NCI-H510A treated with DMSO at 0.1 percent for 48 hours (cell line): ENCODE measurements at regions not wholly inside any gene's neighbourhood (a gene's known extent, or its start where the extent isn't known, plus 50 kb on each side); places are given as distances from the start of the nearest gene placed in this dataset.
"Not testable (repeated sequence)": the region's sequence is repeated elsewhere in the genome, so short reads cannot be mapped to it uniquely, and the experiment has no call there.

ENCODE experiments used
- DNase-seq: peaks from one replicate; lab custom pipeline; 2025; lab: John Stamatoyannopoulos, UW

DNA sequence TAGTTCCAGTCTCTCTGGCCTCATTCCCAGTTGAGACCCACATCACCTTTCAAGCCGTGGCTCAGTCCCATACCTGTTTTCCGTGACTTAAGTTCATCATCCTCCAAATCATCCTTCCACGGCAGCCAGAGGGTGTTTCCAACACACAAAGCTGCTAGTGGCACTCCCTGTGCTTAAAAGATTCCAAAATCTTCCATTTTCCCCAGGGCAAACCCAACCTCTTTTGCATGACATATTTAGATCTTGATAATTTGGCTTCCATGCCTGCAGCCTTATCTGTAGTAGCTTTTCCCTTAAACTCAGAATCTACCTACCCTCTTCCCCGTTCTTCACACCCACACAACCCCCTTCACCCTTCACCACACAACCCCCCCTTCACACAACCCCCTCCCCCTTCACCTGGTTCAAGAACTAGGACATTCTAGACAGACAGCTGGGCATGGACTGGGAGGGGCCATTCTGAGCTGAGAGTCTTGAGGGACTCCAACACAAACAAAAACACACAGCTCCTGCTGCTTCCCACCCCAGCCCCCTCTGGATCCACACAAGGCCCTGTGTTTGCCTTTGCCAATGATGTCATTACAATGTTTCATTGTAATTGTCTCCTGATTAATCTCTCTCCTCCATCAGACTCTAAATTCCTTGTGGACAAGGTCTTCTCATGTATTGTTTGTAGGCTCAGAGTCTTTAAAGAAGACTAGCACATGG lies 268.2 kb downstream of the SH3GL2 start:
- DNase-seq = no peak

DNA sequence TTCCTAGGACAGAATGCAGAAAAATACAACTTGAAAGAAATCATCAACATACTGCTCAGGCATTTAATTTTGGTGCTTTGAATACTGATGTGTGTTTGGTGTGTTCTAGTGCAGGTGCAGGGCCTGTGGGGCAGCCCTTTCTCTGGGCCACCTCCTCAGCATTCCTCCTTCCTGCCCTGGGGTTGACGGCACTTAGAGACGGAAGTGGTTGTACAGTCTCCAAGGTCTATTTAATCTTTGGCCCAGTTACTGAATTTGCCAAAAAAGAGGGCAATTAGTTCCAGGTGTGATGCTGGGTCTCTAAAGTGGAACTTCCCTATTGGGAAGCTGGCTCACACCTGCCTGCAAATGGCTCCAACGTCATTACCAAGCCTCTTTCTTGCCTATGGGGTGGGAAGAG lies 269.0 kb downstream of the SH3GL2 start:
- no peak for DNase-seq

DNA sequence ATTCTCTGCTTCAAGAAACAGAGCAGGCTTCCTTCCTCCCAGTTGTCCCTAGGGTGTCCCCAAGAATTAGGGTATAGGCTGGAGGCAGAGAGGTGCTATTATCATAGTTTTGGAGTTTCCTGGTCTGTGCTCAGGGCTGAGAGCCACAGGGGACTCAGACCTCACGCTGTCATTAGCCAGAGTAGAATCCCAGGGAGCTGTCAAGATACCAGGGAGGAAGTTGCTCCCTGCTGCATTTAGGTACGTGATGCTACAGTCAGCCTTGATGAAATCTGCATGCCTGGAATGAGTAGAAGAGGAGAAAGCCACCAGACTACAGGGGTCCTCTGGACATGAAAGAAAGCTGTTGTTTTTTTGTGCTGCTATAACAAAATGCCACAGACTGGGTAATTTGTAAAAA lies 273.2 kb downstream of the SH3GL2 start:
- no peak for DNase-seq

DNA sequence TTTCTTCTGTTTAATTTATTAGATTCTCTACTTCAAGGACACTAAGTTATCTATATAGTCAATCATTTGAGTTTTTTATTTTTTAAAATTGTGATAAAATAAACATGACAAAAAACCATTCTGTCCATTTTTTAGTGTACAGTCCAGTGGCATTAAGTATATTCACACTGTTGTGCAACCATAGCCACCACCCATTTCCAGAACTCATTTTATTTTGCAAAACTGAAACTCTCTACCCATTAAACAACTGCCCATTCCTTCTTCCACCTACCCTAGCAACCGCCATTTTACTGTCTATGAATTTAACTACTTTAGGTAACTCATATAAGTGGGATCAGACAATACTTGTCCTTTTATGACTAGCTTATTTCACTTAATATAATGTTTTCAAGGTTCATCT lies 275.6 kb downstream of the SH3GL2 start:
- DNase-seq = no peak

DNA sequence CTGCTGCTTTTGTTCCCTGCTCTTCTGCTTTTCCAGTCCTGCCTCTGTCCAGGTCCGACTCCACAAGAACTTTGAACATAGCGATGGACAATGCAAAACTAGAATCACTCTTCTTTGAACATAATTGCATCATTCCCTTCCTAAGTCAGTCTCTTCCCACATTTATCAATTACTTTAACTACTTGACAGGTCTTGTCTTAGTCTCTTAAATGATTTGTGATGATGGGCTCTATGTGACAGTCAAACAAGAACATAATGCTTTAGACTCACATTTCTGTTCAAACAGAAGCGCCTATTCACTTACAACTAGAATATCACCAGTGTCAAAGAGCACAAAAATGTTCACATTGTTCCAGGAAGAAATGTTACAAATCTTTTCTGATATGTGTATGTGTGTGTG lies 278.1 kb downstream of the SH3GL2 start:
- DNase-seq = no peak

DNA sequence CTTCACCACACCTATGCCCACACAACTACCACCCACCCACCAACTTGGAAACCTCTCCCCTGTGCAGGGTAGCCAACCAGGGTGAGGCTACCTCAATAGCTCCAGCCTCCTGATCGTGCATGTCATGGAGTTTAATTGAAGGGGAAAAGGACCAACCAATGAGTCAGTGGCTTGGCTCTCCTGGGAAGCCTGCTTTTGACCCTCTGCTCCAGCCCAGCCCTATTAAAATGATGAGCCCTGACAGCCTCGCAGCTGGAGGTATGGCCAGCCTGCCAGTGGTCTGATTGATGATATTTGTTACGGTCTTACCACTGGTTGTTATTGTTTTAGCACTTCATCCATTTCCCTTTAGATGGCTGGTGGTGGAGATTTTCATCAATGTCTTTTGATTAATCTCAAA lies 280.4 kb downstream of the SH3GL2 start:
- no peak for DNase-seq

DNA sequence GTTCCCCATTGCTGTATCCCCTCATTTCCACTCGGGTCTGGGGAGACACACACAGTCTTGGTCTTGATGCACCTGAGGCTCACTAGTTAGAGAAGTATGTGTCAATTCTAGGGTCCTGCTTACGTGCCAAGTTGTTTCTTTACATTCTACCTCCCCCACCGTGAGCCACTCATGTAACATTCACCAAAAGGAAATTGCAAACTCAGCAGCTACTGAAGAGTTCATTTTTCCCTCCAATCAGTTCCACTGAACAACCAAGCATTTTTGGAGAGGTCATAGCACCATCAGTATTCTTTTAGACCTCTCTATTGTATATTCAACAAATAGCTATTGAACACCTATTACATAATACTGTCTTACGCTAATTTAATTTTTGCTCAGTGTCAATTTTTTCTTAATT lies 281.1 kb downstream of the SH3GL2 start:
- no peak for DNase-seq

DNA sequence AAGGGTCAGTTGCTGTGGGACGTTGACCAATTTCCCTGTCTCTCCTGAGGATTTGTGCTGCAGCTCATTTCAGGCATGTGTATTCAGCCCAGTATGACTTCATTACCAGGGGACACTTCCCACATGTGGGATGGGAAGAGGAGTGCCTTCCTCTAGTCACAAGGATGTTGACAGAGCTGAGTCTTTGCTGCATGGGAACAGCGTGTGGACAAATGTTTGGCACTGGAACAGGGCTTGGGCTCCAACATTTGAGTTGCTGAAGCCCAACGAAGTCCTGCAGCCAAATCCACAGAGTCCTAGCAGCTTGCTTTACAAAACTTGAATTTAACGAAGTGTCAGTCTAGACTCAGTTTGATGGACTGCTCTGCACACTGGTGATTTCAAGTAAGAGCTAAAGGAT lies 283.2 kb downstream of the SH3GL2 start:
- DNase-seq = no peak

DNA sequence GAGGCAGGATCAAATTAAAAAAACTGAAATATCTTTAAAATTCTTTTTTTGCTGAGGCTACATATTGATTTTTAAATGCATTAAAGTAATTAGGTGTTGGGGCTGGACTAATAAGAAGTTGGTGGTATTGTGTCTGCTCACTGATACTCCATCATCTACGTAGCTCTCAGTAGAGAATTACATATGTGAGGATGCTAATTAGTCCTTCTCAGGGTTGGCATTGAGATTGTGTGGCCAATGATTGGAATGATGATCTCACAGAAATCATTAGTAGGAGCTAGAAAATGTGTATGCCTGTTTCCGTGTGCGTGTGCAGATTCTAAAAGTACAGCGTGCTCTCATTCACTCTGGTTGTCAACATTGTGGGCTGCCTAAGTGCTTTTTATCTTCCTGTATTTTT lies 283.8 kb downstream of the SH3GL2 start:
- DNase-seq = no peak

DNA sequence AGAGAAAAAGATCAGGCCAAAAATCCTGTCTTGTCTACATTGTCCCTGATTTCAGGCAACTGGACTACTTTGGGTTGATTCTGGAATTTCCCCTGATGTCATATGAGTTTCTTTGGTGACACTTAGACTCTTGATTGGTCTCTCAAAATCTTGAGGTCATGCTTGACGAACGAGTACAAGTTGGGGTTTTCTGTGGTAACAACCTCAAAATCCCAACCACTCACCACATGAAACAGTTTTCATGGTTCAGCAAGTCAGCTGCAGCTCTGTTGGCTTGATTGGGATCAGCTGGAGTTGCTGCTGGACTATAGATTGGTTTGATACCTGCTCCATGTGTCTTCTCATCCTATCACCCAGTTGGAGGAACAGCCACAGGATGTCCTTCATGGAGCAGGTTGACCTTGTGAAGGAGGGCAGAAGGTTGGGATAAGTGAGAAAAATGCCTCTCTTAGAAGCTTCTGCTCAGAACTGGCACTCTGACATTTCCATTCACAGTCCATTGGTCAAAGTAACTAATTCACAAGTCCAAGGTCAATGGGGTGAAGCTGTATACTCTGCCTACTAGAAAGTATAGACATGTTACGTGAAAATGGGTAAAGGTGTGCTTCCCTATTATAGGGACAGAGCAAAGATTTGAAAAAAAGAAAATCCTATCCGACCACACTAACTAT lies 284.5 kb downstream of the SH3GL2 start:
- DNase-seq = no peak

DNA sequence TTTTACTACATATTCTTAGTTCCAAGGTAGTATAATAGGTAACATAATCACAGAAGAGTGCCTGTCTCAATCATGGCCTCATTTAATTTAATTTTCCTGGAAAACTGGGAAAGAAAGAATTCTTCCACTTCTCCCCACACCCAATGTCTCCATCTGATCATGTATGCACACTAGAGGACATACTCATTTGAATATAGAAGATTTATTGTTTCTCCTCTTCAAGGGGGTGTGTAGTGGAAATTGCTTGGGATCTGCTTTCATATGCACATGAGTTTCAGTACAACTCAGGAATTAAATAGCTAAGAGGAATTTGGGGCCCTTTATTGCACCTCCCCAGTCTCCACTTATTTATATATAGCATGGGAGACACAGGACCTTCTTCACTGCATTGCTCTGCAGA lies 285.1 kb downstream of the SH3GL2 start:
- DNase-seq = no peak

DNA sequence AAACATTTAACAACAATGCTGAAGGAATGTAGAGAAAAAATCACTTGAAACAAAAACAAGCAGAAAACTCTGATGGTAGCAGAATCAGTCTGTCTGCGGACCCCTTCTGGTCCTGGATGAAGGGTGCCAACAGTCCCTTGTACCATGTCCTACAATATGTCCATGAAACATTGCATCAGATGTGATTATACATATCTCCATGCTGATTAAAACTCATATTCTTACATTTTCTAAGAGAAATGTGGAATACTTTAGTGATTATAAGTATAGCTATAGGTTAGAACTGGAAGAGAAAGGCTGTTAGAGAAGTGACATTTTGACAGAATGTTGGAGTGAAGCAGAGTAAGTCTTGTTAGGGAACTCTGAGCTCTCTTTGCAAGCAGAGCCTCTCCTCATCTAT lies 286.1 kb downstream of the SH3GL2 start:
- DNase-seq = no peak

DNA sequence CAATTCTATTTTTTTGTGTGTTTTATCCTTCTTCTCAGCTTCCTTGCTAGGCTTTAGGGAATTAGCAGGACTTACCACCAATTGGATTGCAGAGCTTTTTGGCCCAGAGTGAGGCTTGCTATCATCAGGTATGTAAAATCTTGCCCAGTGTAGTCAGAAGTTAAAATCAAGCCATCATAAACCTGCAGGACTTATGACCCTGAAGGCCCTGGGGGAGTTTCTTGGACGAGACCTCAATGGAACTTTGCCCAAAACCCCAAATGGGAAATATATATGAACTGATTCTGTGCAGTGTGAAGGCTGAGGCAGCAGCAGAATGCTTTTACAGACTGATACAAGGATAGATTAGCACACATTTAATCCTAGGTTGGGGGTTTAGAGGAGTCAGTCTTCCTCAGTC lies 287.0 kb downstream of the SH3GL2 start:
- DNase-seq = no peak

DNA sequence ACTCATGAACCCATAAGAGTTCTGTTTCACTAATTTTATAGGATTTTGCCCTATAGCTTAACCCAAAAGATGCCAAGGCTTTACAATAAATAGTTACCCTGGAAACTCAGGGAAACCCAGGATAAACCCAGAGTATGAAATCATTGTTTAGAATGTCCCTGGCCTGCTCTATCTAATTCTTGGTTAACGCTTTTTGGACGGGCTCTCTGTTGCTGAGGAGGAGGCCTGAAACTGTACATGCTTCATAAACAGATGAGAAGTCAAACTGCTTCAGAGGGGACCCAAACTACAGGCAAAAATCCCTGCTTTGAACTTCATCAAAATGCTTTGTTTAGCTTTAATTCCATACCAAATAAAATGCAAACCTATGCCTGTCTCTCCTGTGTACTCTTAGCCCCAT lies 291.9 kb downstream of the SH3GL2 start:
- no peak for DNase-seq

DNA sequence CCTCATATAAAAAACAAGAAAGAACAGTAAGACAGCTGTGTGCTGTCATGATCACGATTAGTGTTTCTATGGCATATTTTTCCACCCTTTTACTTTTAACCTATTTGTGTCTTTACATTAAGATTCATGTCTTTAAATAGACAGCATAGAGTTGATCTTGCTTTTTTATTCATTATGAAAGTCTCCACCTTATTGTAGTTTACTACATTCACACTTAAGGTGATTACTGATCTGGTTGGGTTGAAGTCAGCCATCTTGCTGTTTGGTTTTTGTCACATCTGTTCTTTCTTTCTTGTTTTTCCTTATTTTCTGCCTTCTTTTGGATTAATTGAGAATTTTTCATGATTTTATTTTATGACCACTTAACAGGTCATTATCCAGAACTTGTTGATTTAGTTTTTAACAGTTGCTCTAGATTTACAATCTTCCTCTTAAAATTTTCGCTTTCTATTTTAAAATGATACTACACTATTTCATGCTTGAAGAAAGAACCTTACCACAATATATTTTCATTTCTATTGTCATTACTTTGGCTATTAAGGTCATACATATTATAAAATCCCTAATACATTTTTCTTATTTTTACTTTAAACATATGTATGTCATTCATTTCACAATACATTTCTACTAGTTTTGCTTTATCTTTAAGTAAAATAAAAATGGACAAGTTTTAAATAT lies 292.5 kb downstream of the SH3GL2 start:
- DNase-seq = no peak

DNA sequence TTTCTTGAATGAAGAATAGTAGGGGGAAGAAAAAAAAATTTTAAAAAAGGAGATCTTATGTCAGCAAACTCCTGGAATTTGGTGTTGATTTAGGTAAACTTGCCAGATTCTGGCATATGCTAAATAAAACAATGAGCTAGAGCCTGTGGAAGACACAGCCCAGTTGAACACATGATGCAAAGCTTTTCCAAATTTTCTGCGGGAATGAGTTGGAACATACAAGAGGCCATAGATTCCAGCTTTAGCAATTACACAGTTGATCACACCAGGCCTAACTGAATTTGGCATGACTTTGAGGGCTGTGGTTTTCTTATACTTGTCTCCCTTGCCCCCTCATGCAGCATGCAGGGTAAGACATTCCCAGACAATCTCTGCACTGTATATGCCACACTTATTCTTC lies 297.0 kb downstream of the SH3GL2 start:
- no peak for DNase-seq

DNA sequence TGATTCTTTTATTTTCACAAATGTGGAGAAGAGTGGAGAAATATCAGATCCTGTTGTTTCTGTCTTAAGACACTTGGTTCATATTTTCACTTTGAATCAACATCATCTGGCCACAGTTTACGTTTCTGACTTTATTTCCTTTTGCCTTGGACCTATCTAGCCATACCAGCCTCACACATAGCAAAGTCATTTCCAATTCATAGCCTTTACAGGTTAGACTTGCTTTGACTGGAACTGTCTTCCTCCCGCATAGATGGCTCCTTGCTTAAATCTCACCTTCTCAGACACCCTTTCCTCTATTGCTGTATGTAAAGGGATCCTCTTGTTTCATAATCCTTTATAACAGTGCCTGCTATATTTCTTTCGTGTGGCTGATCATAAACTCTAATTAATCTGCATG lies 297.8 kb downstream of the SH3GL2 start:
- no peak for DNase-seq

DNA sequence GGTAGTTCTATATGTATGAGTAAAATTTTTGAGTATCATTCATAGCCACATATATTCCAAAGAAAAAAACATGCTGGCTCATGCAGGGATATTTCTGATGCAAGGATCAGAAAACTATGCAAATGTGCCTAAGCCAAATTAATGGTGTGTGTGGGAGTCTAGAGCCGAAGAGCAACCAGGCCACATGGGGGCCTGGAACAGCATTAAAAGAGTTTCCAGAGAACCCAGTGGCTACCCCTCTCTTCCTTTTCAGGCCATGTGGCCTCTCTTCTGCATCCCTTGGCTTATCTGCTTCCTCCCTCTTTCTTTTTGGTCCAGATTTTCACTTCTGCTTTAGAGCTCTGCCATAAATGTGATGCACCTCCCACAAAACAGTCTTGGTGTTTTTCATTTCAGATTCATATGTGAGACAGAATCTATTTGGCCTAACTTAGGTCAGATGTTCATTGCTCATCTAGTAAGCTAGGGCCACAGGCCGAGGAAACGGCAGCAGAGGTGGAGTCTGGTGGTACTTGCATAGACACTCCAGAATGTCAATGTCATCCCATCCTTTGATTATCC lies 300.0 kb downstream of the SH3GL2 start:
- no peak for DNase-seq

DNA sequence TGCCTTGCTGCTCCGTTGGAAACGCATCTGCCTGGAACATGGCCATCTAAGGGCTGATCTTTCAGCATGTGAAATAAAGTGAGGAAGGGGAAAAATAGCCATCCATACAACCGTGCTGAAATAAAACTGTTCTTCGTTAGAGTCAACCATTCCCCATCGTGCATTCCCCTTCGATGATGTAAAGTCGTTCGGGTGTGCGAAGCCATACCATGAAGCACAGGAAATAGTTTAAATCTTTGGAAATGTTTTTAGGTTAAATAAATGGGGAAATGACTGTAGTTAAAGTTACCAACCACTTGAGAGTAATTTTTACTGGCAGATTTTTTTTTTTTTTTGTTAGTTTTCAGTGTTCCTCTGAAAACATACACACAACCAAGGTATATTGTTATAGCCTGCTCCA lies 302.5 kb downstream of the SH3GL2 start:
- no peak for DNase-seq

DNA sequence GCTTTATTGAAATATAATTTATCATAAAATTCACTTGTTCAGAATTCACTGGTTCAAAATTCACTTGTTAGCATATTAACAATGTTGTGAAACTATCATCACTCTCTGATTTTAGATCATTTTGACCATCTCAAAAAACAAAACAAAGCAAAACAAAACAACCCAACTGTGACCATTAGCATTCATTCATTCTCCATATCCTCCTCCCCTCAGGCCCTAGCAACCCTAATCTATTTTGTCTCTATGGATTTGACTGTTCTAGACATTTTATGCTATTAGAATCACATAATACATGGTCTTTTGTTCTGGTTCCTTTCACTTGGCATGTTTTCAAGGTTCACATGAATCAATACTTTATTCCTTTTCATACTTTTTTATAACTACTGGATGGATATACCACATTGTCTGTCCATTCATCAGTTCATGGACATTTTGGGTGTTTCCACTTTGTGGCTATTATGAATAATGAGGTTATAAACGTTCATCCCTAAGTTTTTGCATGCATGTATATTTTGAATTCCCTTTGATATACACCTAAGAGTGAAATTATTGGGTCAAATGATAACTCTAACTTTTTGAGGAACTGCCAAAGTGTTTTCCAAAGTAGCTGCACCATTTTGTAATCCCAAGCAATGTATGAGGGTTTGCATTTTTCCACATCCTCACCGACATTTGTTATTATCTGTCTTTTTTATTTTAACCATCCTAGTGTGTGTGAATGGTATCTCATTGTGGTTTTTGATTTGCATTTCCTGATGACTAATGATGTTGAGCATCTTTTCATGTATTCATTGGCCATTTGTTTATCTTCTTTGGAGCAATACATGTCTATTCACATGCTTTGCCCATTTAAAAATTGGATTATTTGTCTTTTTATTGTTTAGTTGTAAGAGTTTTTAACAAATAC lies 304.1 kb downstream of the SH3GL2 start:
- DNase-seq = no peak

DNA sequence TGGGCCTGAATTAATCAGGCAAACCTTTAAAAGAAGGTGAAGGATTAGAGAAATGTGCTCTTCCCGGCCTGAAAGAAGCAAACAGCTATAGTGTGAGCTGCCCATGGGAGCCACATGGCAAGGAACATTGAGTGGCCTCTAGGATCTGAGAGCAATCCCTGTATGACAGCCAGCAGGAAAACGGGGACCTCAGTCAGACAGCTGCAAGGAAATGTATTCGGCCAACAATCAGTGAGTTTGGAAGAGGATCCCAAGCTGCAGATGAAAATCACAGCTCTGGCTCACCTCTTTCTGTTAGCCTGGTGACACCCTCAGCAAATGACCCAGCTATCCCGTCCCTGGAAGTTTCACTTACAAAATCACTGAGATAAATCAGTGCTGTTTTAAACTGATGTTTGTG lies 309.2 kb downstream of the SH3GL2 start:
- DNase-seq = no peak

DNA sequence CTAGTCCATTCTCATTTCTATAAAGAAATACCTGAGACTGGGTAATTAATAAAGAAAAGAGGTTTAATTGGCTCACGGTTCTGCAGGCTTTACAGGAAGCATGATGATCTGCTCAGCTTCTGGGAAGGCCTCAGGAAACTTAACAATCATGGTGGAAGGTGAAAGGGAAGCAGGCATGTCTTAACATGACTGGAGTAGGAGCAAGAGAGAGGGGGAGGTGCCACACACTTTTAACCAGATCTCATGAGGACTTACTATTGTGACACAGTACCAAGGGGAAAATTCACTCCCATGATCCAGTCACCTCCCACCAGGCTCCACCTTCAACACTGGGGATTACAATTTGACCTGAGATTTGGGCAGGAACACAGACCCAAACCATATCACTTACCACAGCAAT lies 310.1 kb downstream of the SH3GL2 start:
- not testable (repeated sequence) for DNase-seq
